NCI-H524 treated with DMSO at 0.1 percent for 48 hours (cell line): ENCODE measurements at regions not wholly inside any gene's neighbourhood (a gene's known extent, or its start where the extent isn't known, plus 50 kb on each side); places are given as distances from the start of the nearest gene placed in this dataset.

Experiments
- DNase-seq: peaks from one replicate; lab custom pipeline; 2025; lab: John Stamatoyannopoulos, UW

DNA sequence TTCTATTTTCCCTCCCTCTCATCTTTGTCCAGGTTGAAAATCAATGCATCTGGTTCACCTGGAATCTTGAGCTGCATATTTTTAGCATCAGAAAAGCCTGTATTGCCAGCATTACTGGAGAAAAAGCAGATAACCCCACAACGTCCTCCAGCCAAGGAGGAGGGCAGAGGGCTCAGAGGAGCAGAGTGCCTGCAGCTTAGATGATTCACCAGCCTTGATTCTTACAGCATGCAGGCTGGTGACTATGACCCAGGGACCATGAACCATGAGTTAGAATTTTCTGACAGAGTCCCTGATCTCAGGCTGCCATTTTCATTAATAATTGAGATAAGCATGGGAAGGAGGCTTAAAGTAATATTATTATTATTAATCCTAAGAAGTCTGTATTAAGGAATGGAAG lies 278.2 kb downstream of the BRINP1 start:
- DNase-seq = no peak

DNA sequence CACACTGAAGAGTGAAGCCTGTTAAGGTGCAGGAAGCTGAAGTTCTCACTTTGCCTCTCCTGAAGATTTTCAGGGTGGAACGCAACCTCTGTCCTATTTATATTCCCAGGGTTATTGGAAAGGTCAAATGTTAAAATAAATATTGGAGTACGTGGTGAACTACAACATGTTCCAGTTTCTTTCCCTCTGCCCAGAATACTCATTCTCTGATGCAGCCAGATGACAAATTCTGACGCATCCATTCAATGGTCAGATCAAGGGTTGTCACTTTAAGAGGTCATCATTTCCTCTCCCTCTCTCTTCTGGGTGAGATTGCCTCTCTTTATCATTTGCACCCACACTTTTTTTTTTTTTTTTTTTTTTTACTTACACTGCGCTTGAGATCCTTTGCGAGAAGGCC lies 277.1 kb downstream of the BRINP1 start:
- no peak for DNase-seq

DNA sequence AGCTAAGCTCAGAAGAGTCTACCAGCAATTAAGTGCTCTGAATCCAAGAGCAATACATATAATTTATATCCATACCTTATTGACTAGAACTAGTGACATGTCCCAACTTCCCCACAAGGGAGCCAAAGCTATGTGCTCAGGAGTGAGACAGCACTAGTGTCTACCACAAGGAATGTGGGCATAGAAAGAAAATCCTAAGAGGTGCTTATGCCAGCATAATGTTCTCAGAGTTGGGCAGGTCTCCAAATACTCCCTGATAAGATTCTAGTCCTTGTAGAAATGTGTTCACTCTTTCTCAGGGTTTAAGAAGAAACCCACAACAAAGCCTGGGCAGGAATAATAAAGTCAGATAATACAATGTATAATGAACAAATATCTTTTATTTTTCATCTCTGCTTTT lies 275.1 kb downstream of the BRINP1 start:
- no peak for DNase-seq

DNA sequence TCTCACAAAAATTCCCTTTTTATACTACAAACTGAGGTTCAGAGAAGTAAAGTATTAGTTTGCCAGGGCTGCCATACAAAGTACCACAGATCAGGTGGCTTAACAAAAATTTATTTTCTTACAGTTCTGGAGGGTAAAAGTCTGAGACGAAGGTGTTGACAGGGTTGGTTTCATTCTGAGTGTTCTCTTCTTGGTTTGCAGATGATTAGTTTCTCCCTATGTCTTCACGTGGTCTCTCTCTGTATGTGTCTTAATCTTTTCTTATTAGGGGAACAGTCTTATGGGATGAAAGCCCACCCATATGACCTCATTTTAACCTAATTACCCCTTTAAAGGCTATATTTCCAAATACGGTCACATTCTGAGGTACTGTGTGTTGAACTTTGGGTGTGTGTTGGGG lies 274.2 kb downstream of the BRINP1 start:
- no peak for DNase-seq

DNA sequence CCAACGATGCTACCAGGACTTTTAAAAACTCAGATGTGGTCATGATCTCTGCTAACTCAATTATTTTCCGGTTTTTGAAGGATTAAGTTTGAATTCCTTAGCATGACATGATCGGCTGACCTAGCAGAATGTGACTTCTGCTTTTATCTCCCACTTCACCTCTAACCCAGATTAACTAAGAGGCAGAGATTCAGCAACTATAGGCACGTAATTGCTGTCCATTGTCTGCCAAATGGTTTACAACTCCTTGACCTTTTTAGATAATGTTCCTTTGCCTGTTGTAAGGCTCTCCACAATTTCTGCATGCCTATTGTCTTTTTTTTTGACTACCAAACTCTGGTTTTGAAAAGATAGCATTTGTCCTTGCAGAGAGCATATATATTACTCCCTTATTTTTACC lies 268.2 kb downstream of the BRINP1 start:
- no peak for DNase-seq

DNA sequence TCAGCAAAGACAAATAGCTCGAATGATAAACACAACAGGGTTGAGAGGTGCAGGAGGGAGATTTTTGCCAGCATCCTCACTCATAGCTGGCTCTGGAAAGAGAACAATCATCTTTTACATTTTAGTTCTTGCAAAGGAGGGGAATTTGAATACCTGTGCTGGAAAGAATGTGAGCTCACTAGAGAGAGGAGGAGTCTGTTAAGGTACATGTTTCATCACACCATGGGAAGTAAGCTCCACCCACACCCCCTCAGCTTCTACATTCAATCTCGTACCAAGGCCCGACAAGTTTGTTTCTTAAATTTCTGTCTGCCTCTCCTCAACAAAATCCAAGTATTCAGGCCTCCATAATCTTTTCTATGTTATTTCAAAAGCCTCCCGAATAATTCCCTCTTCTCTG lies 254.6 kb downstream of the BRINP1 start:
- no peak for DNase-seq
